ENCODE measurements at regions not wholly inside any gene's neighbourhood (a gene's known extent, or its start where the extent isn't known, plus 50 kb on each side); places are given as distances from the start of the nearest gene placed in this dataset.

- H3K4me2 ChIP-seq = no peak overlapping the region
- H3K9me3 ChIP-seq (ENCODE audit: low read depth) = no peaks in the 10 kb centered on the region
- no peaks in the 10 kb centered on the region for H3F3A ChIP-seq (ENCODE audit: low read depth)
- Mint-ChIP-seq H3K4me3 (no peak overlapping the region), H3K27me3 (ENCODE audit: insufficient read depth, low read depth) (peaks cover 2% of the 10 kb centered on the region), H3K9me3 (no peaks in the 10 kb centered on the region), H3K27ac (no peak overlapping the region), H3K36me3 (no peaks in the 10 kb centered on the region), H3K4me1 (no peaks in the 10 kb centered on the region)
- peaks cover 3% of the 10 kb centered on the region for H3K4me1 ChIP-seq
- no peak overlapping the region for H3K9ac ChIP-seq
- DNase-seq (ENCODE audit: low spot score) = no peak
- H3K27ac ChIP-seq = no peak overlapping the region
- no peaks in the 10 kb centered on the region for H3K27me3 ChIP-seq
- H2AFZ ChIP-seq (replicated peaks) = no peak overlapping the region
- no peak overlapping the region for H3K4me3 ChIP-seq
- TF ChIP-seq EZH2phosphoT487 (IDR thresholded peaks at IDR 0.05) (no peak), CTCF (IDR thresholded peaks at IDR 0.05) (no peak), EZH2 (IDR thresholded peaks at IDR 0.05) (no peak)
- no peaks in the 10 kb centered on the region for H4K20me1 ChIP-seq (ENCODE audit: low read depth)
- H3K36me3 ChIP-seq = no peaks in the 10 kb centered on the region
- H3K79me2 ChIP-seq (ENCODE audit: low read depth) = no peaks in the 10 kb centered on the region
Observed at GRCh38 chr7:108716783-108717182, 147.1 kb downstream of the DNAJB9 start.

GRCh38 chr7:108717781-108718180 is 148.1 kb downstream of the DNAJB9 start:
- Mint-ChIP-seq H3K27me3 (ENCODE audit: insufficient read depth, low read depth) (peaks cover 2% of the 10 kb centered on the region), H3K4me1 (no peaks in the 10 kb centered on the region), H3K9me3 (no peaks in the 10 kb centered on the region), H3K27ac (no peak overlapping the region), H3K36me3 (no peaks in the 10 kb centered on the region), H3K4me3 (no peak overlapping the region)
- no peak overlapping the region for H3K9ac ChIP-seq
- H3K79me2 ChIP-seq (ENCODE audit: low read depth) = no peaks in the 10 kb centered on the region
- no peak overlapping the region for H3K4me3 ChIP-seq
- no peak overlapping the region for H3K4me2 ChIP-seq
- no peaks in the 10 kb centered on the region for H3K27me3 ChIP-seq
- TF ChIP-seq EZH2 (IDR thresholded peaks at IDR 0.05) (no peak), EZH2phosphoT487 (IDR thresholded peaks at IDR 0.05) (no peak), CTCF (IDR thresholded peaks at IDR 0.05) (no peak)
- no peak for DNase-seq (ENCODE audit: low spot score)
- H3F3A ChIP-seq (ENCODE audit: low read depth) = no peaks in the 10 kb centered on the region
- no peaks in the 10 kb centered on the region for H3K4me1 ChIP-seq
- H2AFZ ChIP-seq (replicated peaks) = no peak overlapping the region
- H4K20me1 ChIP-seq (ENCODE audit: low read depth) = no peaks in the 10 kb centered on the region
- no peaks in the 10 kb centered on the region for H3K36me3 ChIP-seq
- H3K9me3 ChIP-seq (ENCODE audit: low read depth) = no peaks in the 10 kb centered on the region
- H3K27ac ChIP-seq = no peak overlapping the region

GRCh38 chr7:108719631-108720030 is 150.0 kb downstream of the DNAJB9 start:
- no peak overlapping the region for H2AFZ ChIP-seq (replicated peaks)
- H3K27me3 ChIP-seq = no peaks in the 10 kb centered on the region
- no peak overlapping the region for H3K4me3 ChIP-seq
- H3K9ac ChIP-seq = no peak overlapping the region
- Mint-ChIP-seq H3K9me3 (no peaks in the 10 kb centered on the region), H3K4me1 (peaks cover 17% of the 10 kb centered on the region), H3K36me3 (no peaks in the 10 kb centered on the region), H3K4me3 (no peak overlapping the region), H3K27ac (no peak overlapping the region), H3K27me3 (ENCODE audit: insufficient read depth, low read depth) (no peaks in the 10 kb centered on the region)
- H3K36me3 ChIP-seq = no peaks in the 10 kb centered on the region
- H3F3A ChIP-seq (ENCODE audit: low read depth) = no peaks in the 10 kb centered on the region
- no peaks in the 10 kb centered on the region for H3K9me3 ChIP-seq (ENCODE audit: low read depth)
- no peak for TF ChIP-seq EZH2 (IDR thresholded peaks at IDR 0.05)
- no peak for TF ChIP-seq EZH2phosphoT487 (IDR thresholded peaks at IDR 0.05)
- TF ChIP-seq CTCF (IDR thresholded peaks at IDR 0.05) = no peak
- H3K4me2 ChIP-seq = no peak overlapping the region
- no peak for DNase-seq (ENCODE audit: low spot score)
- no peak overlapping the region for H3K27ac ChIP-seq
- H4K20me1 ChIP-seq (ENCODE audit: low read depth) = no peaks in the 10 kb centered on the region
- H3K79me2 ChIP-seq (ENCODE audit: low read depth) = no peaks in the 10 kb centered on the region
- H3K4me1 ChIP-seq = peaks cover 10% of the 10 kb centered on the region

Measured in neural progenitor cell (in vitro differentiated cells).